NCI-H1105 (cell line): ENCODE measurements at regions not wholly inside any gene's neighbourhood (a gene's known extent, or its start where the extent isn't known, plus 50 kb on each side); places are given as distances from the start of the nearest gene placed in this dataset.

Experiments
- DNase-seq: peaks from one replicate; lab custom pipeline; 2025; lab: John Stamatoyannopoulos, UW

GRCh38 chr18:42137693-42138375 is 182.8 kb downstream of the PIK3C3 start:
- no peak for DNase-seq

DNA sequence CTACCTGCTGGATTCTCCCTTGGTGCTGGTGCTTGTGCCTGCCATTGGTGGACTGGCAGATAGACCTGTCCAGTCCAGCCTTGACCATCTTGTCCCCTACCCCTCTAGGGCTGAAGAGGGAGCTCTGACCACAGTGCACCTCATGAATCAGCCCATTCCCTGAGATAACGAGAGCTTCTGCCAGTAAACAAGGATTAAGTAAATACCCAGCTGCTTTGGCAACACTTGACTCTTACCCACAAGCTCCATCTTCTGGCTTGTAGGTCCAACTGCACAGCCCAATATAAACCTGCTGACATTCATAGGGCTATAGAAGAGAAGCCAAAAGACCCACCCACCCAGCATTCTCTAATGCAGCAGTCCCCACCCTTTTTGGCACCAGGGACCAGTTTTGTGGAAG is 186.4 kb downstream of the PIK3C3 start:
- DNase-seq: no peak

GRCh38 chr18:42155024-42155423 is 200.0 kb downstream of the PIK3C3 start:
- DNase-seq: peak; percentile 25

GRCh38 chr18:42156281-42156680 is 201.2 kb downstream of the PIK3C3 start:
- no peak for DNase-seq

DNA sequence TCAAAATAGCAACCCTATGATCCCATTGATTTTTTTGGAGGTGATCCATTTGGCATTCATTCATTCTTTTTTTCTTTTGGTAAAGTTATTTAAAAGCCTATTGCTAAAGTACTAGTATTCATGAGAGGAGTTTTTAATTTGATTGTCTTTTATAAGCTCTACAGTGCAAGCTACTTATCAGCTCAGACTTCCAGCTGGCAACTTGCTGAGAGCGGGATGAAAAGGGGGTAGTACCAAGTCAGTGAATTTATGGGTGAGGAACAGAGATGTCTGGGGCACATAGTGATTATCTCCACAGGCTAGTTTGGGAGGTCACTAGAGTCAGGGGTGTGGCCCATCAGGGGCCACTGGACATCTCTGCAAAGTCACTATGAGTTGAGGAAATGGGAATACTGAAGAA is 202.4 kb downstream of the PIK3C3 start:
- DNase-seq: no peak

GRCh38 chr18:42157878-42158277 is 202.8 kb downstream of the PIK3C3 start:
- DNase-seq: no peak

GRCh38 chr18:42159146-42159545 is 204.1 kb downstream of the PIK3C3 start:
- DNase-seq: no peak

DNA sequence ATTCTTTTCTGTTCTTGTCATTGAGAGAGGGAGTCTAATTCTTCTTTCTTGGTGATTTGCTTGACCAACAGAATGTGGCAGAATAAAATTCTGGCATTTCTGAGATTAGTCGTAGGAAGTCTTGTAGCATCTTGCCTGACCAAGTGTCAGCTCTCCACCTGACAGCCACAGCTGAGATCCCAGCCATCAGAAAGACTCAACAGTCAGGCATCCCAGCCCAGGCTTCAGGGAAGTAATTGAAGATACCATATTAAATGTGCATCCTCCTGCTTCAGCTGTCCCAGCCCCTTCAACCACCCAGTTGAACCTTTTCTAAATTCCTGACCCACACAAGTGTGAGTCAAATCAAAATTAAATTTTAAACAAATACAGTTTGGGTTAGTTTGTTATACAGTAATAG is 208.3 kb downstream of the PIK3C3 start:
- no peak for DNase-seq

DNA sequence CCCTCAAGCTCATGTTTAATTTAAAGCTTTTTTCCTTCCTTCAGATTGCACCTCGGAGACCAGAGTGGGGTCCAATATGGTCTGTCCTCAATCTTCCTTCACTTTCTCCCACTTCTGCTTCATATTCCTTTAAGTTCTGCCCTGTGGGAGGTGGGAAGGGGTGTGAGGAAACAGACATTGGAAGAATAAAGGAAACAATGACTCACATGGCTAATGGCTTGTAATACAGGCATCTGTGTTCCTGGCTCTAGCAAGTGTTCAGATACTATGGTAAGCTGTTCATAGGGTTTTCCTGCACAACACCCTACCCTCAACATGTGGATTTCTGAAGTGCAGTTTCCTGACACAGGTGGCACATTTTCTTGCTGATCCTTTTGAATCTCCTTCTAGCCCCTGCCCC is 209.5 kb downstream of the PIK3C3 start:
- DNase-seq: no peak

DNA sequence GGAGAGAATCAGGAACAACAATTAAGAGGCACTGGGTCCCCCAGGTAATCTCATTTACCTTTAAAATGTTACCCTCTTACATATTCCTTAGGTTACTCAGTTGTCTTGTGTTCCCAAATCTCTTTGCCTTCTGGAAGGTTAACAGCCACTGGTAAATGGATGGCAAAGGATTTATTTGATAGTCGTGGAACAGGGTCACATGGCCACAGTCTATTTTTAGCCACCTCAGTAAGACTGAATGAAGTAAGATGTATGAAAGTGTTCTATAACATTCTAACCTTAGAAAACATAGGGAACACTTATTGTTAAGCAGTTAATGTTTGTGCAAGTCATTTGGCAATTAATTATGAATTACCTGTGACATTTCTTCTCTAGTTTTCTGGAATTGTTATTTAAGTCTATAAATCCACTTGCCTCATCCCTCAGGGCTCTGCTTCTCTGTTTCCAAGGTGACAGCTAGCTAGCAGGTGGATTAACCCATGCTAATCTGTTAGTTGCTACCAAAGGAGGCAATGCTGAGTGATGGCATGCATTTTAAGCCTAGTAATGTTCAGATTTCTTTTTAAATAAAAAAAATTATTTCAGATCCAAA is 211.0 kb downstream of the PIK3C3 start:
- DNase-seq: no peak

DNA sequence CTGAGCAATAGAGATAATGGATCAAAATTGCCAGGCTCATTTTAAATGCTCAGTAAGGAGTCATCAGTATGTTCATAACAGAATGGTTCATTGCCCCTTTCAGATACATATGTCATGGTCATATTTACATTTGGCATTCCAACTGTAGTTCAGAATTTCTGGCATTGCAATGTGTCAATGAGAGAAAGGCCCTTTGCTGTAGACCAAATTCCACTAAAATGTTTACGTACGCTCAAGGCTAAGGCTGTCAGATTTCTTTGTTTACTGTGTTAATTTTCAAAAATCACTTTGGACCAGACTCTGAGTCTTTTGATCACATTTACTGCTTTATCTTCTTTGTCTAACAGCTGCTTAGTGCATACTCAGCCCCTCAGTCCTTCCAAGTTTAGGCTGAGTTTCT is 213.5 kb downstream of the PIK3C3 start:
- no peak for DNase-seq

DNA sequence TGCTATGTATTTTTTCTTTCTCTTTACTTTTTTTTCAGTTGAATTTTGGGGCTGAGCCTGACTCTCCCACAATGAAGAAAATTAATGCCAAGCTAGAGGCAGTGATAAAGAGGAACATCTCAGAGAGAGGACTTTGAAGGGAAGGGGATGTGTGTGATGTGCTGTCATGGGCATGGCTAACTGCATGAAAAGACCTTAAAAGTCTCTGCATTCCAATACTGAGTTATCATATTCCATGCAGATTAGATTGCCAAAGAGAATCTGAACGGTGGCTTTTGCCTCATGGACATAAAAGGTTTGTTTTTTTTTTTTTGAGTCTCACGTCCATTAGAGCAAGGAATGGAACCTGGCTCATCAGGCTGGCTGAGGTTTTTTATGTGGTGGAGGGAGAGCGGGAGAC is 213.9 kb downstream of the PIK3C3 start:
- no peak for DNase-seq

DNA sequence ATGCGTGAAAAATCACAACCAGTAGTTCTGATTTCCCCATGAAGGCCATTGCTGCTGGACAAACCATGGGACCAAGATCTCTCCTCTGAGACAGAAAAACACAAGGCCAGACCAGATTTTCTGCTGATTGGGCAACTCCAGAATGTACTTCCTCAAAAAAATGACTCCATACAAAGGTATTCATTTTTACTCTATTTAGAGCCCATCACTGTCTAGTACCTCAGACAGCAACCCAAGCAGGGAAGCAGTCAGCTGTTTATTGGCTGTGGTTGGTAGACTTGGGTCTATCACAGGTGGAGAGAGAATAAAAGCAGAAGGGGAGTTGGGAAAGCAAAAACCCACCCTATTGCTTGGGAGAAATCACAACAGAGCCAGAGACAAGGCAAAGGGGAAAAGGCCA is 219.9 kb downstream of the PIK3C3 start:
- DNase-seq: no peak

DNA sequence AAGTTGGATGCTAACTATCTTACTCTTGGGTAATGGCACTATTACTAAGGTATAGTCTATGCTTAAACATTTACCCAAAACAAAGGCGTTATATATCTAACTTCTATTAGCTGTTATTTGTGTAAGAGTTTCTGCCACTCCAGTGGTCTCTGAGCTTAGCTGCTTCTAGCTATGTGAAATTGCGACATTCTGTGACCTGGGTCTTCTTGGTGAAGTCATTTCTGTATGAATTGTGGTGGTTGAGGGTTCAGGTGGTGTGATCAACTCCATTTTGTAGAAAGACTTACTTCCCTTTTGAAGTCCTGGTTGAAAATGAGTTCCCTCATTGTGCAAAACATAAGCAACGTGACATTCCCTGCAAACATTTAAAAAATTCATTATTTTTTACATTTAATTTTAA is 221.6 kb downstream of the PIK3C3 start:
- no peak for DNase-seq

DNA sequence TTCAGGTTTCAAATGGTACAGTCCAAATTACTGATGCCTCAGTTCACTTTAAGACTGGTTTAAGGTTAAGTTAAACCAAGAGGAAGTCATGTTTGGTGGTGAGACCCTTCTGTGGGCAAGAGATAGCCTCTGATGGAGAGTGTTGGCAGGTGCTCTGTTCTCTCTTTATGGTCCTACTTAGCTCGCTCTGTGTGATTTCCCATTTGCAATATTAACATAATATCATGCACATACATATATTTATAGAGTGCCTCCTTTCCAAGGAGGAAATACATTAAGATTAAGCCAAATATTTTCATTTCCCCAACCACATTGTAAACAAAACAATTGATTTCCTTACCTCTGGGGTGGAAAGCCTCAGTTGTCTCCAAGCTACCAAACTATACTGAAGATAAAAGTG is 222.4 kb downstream of the PIK3C3 start:
- DNase-seq: no peak

DNA sequence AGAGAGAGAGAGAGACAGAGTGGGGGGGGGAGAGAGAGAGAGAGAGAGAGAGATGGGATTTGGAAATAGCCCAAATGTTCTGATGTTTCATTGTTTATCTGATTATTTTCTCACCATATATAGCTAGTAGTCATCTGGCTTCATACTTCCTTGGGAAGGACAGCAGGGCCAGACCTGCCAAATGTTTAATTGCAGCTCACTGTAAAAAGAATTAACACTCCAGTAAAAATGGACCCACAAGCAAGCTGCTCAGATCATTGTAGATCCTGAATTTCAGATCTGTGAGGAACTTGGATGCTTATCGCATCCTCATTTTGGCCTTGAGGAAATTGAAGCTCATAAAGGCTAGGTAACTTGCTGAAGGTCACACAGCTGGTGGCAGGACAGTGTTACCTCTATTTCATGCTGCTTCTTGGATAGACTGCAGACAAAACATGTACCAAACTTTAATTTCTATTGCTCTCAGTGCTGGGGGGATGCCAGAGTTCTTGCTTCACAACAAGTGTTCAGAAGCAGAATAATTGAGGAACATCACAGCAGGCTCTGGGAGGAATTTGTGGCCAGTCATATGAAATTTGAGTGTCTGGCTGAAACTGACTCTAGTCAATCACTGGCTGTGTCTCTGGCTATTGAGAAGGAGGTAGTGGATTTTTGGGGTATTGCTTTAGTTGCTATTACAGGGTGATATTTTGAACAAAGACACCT is 223.5 kb downstream of the PIK3C3 start:
- DNase-seq: no peak

GRCh38 chr18:42179542-42180121 is 224.6 kb downstream of the PIK3C3 start:
- DNase-seq: no peak

GRCh38 chr18:42181474-42181873 is 226.4 kb downstream of the PIK3C3 start:
- no peak for DNase-seq

- DNase-seq: no peak
These were observed 228.0 kb downstream of the PIK3C3 start for GRCh38 chr18:42182728-42183700.

GRCh38 chr18:42183746-42184145 is 228.7 kb downstream of the PIK3C3 start:
- DNase-seq: no peak

DNA sequence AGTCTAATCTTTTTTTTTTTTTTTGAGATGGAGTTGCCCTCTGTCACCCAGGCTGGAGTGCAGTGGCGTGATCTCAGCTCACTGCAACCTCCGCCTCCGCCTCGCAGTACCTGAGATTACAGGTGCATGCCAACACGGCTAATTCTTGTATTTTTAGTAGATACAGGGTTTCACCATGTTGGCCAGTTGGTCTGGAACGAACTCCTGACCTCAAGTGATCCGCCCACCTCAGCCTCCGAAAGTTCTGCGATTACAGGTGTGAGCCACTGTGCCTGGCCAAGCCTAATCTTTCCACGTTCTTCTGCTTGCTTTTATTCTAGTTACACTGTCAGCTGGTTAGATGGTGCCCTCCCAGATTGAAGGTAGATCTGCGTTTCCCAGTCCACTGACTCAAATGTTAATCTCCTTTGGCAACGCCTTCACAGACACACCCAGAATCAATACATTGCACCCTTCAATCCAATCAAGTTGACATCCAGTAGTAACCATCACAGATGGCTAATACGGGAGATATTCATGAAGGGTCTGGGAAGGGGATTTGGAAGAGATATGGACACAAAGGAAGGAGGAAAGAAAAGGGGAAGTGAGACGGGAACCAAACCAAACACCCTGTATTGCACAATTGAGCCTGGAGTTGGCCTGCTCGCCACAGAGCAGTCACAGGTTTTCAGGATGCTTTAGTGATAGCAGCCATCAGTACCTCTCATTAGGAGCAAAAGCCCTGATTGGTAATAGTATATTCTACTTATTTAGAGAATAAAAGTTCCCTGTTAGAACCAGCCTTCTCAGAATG is 229.8 kb downstream of the PIK3C3 start:
- no peak for DNase-seq
